Effector memory CD8-positive, alpha-beta T cell (primary cell): ENCODE measurements at regions not wholly inside any gene's neighbourhood (a gene's known extent, or its start where the extent isn't known, plus 50 kb on each side); places are given as distances from the start of the nearest gene placed in this dataset.
A peak's percentile ranks its signal among the peaks of the same experiment; 100 is the strongest.
"Not testable (repeated sequence)": the region's sequence is repeated elsewhere in the genome, so short reads cannot be mapped to it uniquely, and the experiment has no call there.

Experiments
- ATAC-seq: fragments of 150-1000 bp; cut with Tn5 transposase; replicated peaks from 2 replicates; pipeline ENCODE4 v1.10.0; 2021; ENCODE audit warnings: mild to moderate bottlenecking, moderate library complexity
- DNase-seq, 3 experiments: peaks; one replicate each; pipeline ENCODE4 v3.0.0; 2021
- H3K27ac Mint-ChIP-seq, 2 donors: one replicate each; pipeline ENCODE4 v1.8.0; 2022; ENCODE audit warnings: mild to moderate bottlenecking in 2 of 2, mixed read lengths in 2 of 2, moderate library complexity in 2 of 2
- H3K27me3 Mint-ChIP-seq, 2 donors: one replicate each; pipeline ENCODE4 v1.8.0; 2022; ENCODE audit warnings: mixed read lengths in 2 of 2
- H3K36me3 Mint-ChIP-seq: one replicate; pipeline ENCODE4 v1.8.0; 2022; ENCODE audit warnings: mild to moderate bottlenecking, moderate library complexity, mixed read lengths; ENCODE audit not compliant: insufficient read depth
- H3K4me1 Mint-ChIP-seq, 2 donors: one replicate each; pipeline ENCODE4 v1.8.0; 2022; ENCODE audit warnings: low read depth in 2 of 2, mixed read lengths in 2 of 2
- H3K4me3 Mint-ChIP-seq, 2 donors: one replicate each; pipeline ENCODE4 v1.8.0; 2022; ENCODE audit warnings: mild to moderate bottlenecking in 2 of 2, mixed read lengths in 2 of 2, moderate library complexity in 2 of 2
- H3K9me3 Mint-ChIP-seq, 2 donors: one replicate each; pipeline ENCODE4 v1.8.0; 2022; ENCODE audit warnings: mixed read lengths in 2 of 2

DNA sequence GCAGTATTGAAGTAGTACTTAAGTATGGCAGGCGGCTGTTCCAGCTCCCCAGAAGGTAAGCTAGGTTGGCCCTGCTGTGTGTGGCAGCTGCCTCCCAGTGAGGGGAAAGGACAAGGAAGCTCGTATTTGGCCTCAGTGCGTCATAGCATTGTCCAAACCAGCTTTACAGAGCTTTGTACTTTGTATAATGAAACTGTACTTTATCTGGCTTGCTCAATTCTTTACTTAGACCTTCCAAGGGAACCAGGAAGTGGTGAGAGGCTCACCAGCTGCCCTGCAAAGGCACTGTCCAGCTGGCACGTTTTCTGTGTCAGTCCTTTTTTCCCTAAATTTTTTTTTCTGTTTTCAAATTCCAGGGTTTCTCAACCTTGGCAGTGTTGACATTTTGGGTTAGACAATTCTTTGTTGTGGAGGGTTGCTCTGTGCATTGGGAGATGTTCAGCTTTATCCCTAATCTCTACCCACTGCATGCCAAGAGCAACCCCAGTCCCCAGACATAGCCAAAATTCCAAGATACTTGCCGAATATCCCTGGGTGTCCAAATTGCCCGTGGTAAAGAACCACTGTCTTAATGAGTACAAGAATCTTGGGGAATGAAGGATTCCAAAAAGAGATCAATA lies 474.5 kb downstream of the LRRC70 start:
- no peak overlapping the region for H3K4me3 Mint-ChIP-seq
- peaks cover 8 to 14% of the 10 kb centered on the region in 2 donors for H3K9me3 Mint-ChIP-seq
- H3K36me3 Mint-ChIP-seq = no peaks in the 10 kb centered on the region
- ATAC-seq (no peak), DNase-seq (no peak)
- no peak overlapping the region for H3K27ac Mint-ChIP-seq
- H3K4me1 Mint-ChIP-seq = no peaks in the 10 kb centered on the region
- no peaks in the 10 kb centered on the region for H3K27me3 Mint-ChIP-seq

DNA sequence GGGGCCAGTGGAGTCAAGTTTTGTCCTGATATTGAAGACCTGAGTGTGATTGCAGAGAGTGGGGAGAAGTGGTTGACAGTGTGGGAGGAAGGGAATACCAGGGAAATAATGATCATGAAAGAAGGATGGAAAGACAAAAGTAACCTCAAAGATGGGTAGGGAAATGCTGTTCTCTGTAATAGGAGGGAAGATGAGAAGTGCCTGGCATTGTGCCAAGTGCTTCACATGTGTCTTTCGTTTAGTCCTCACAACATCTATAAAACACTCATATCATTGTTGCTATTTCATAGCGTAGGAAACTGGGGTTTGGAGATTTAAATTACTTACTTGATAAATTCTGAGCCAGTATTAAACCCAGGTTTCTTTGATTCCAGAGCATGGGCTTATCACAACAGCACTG lies 472.3 kb downstream of the LRRC70 start:
- H3K4me3 Mint-ChIP-seq = no peak overlapping the region
- DNase-seq (no peak), ATAC-seq (no peak)
- peaks cover 8 to 14% of the 10 kb centered on the region in 2 donors for H3K9me3 Mint-ChIP-seq
- no peaks in the 10 kb centered on the region for H3K36me3 Mint-ChIP-seq
- H3K27me3 Mint-ChIP-seq = no peaks in the 10 kb centered on the region
- no peaks in the 10 kb centered on the region for H3K4me1 Mint-ChIP-seq
- no peak overlapping the region for H3K27ac Mint-ChIP-seq

- ATAC-seq (no peak), DNase-seq (no peak)
- H3K27ac Mint-ChIP-seq = no peak overlapping the region
- no peak overlapping the region for H3K4me3 Mint-ChIP-seq
- H3K4me1 Mint-ChIP-seq = no peaks in the 10 kb centered on the region
- H3K36me3 Mint-ChIP-seq = no peaks in the 10 kb centered on the region
- H3K27me3 Mint-ChIP-seq = no peaks in the 10 kb centered on the region
- H3K9me3 Mint-ChIP-seq = peaks cover 8 to 11% of the 10 kb centered on the region in 2 donors
Measured at GRCh38 chr5:63049935-63050334, 471.3 kb downstream of the LRRC70 start.

DNA sequence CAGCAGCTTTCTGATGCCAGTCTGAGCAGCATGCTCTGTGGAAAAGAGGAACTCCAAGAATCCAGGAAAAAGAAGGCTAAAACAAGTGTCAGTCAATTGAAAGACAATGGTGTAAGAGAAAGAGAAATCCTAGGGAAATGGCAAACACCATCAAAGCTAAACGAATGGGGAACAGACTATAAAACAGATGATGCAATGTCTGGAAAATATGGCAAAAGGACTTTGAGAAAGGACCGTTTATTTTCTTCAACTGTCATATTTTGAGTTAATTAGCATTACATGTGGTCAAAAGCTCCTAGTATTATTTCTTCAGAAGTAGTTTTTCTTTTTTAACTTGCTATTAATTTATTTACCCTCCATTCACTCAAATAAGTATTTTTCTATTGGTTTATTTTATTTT lies 465.2 kb downstream of the LRRC70 start:
- Mint-ChIP-seq H3K27ac (no peak overlapping the region), H3K4me1 (no peaks in the 10 kb centered on the region), H3K36me3 (no peaks in the 10 kb centered on the region), H3K27me3 (no peaks in the 10 kb centered on the region), H3K9me3 (no peaks in the 10 kb centered on the region), H3K4me3 (no peak overlapping the region)
- DNase-seq (no peak), ATAC-seq (no peak)

GRCh38 chr5:63032343-63032742 lies 453.7 kb downstream of the LRRC70 start:
- no peaks in the 10 kb centered on the region for H3K27me3 Mint-ChIP-seq
- ATAC-seq (no peak), DNase-seq (no peak)
- no peaks in the 10 kb centered on the region for H3K36me3 Mint-ChIP-seq
- H3K4me1 Mint-ChIP-seq = no peaks in the 10 kb centered on the region
- H3K27ac Mint-ChIP-seq = no peak overlapping the region
- peaks cover 10 to 23% of the 10 kb centered on the region in 2 donors for H3K9me3 Mint-ChIP-seq
- no peak overlapping the region for H3K4me3 Mint-ChIP-seq

GRCh38 chr5:63029891-63030290 lies 451.3 kb downstream of the LRRC70 start:
- H3K4me1 Mint-ChIP-seq = peaks cover 0 to 3% of the 10 kb centered on the region in 2 donors
- no peak overlapping the region for H3K4me3 Mint-ChIP-seq
- H3K27me3 Mint-ChIP-seq = no peaks in the 10 kb centered on the region
- H3K36me3 Mint-ChIP-seq = no peaks in the 10 kb centered on the region
- DNase-seq = no peak
- ATAC-seq = no peak
- no peak overlapping the region for H3K27ac Mint-ChIP-seq
- H3K9me3 Mint-ChIP-seq = peaks cover 10 to 23% of the 10 kb centered on the region in 2 donors

- DNase-seq (no peak), ATAC-seq (no peak)
- Mint-ChIP-seq H3K4me1 (peaks cover 0 to 3% of the 10 kb centered on the region in 2 donors), H3K27ac (peak overlapping the region in 1 of 2 donors; percentile 48), H3K27me3 (no peaks in the 10 kb centered on the region), H3K4me3 (peak overlapping the region; percentile 45 to 66), H3K9me3 (peaks cover 0 to 4% of the 10 kb centered on the region in 2 donors), H3K36me3 (no peaks in the 10 kb centered on the region)
Measured at GRCh38 chr5:63025679-63026078, 447.1 kb downstream of the LRRC70 start.

GRCh38 chr5:63022403-63022802 lies 443.8 kb downstream of the LRRC70 start:
- Mint-ChIP-seq H3K4me3 (no peak overlapping the region), H3K27ac (no peak overlapping the region), H3K4me1 (peaks cover 0 to 3% of the 10 kb centered on the region in 2 donors), H3K36me3 (no peaks in the 10 kb centered on the region), H3K9me3 (no peaks in the 10 kb centered on the region), H3K27me3 (no peaks in the 10 kb centered on the region)
- DNase-seq (no peak), ATAC-seq (no peak)

DNA sequence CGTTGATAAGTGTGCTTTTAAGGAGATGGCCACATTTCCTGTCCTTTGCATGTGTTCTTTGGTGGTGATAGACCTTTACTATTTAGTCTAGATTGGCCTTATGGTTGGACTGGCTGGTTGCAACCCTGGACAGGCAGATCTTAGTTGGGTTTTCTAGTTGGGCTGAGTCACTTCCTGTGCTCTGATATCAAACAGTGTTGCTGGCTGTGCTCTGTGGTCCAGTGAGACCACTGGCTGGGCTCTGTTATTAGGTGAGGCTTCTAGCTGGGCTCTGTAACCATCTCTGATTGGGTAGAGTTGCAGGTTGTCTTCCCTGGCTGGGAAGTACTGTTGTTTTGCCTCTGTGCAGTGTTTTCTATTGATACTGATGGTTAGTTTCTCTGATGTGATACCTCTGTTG lies 432.5 kb downstream of the LRRC70 start:
- Mint-ChIP-seq H3K36me3 (no peaks in the 10 kb centered on the region), H3K4me3 (no peak overlapping the region), H3K4me1 (no peaks in the 10 kb centered on the region), H3K9me3 (peaks cover 8 to 27% of the 10 kb centered on the region in 2 donors), H3K27ac (no peak overlapping the region), H3K27me3 (no peaks in the 10 kb centered on the region)
- no peak for DNase-seq
- ATAC-seq = no peak

DNA sequence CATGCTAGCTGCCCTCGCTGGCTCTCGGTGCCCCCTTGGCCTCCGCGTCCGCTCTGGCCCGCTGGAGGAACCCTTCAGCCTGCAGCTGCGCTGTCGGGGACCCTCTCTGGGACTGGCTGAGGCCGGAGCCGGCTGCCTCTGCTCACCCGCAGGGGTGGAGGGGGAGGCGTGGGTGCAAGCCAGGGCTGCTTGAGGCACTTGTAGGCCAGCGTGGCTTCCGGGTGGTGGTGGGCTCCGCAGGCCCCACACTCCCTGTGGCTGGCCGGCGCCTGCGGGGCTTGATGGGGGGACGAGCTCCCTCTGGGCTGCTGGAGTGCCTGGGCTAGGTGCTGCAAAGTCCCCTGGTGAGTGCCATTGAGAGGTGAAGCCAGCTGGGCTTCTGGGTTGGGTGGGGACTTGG lies 429.6 kb downstream of the LRRC70 start:
- no peaks in the 10 kb centered on the region for H3K4me1 Mint-ChIP-seq
- no peak overlapping the region for H3K4me3 Mint-ChIP-seq
- no peak overlapping the region for H3K27ac Mint-ChIP-seq
- H3K9me3 Mint-ChIP-seq = peaks cover 8 to 27% of the 10 kb centered on the region in 2 donors
- H3K36me3 Mint-ChIP-seq = peaks cover 3% of the 10 kb centered on the region
- ATAC-seq = no peak
- H3K27me3 Mint-ChIP-seq = no peaks in the 10 kb centered on the region
- no peak for DNase-seq

DNA sequence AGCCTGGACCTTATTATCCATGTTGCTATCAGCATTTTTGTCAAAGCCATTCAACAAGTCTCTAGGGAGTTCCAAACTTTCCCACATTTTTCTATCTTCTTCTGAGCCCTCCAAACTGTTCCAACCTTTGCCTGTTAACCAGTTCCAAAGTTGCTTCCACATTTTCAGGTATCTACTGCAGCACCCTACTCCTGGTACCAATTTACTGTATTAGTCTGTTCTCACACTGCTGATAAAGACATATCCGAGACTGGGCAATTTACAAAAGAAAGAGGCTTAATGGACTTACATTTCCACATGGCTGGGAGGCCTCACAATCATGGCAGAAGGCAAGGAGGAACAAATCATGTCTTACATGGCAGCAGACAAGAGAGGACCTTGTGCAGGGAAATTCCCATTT lies 416.2 kb downstream of the LRRC70 start:
- H3K27me3 Mint-ChIP-seq, H3K27ac Mint-ChIP-seq, H3K4me3 Mint-ChIP-seq, H3K4me1 Mint-ChIP-seq, H3K36me3 Mint-ChIP-seq, ATAC-seq, DNase-seq: not testable (repeated sequence)
- H3K9me3 Mint-ChIP-seq = peaks cover 11 to 21% of the 10 kb centered on the region in 2 donors

- no peak overlapping the region for H3K27ac Mint-ChIP-seq
- H3K9me3 Mint-ChIP-seq = peaks cover 5 to 28% of the 10 kb centered on the region in 2 donors
- DNase-seq (no peak), ATAC-seq (no peak)
- H3K4me1 Mint-ChIP-seq = no peaks in the 10 kb centered on the region
- no peaks in the 10 kb centered on the region for H3K27me3 Mint-ChIP-seq
- H3K36me3 Mint-ChIP-seq = no peaks in the 10 kb centered on the region
- H3K4me3 Mint-ChIP-seq = no peak overlapping the region
Measured at GRCh38 chr5:62985749-62986148, 407.1 kb downstream of the LRRC70 start.

GRCh38 chr5:62982348-62982747 lies 403.7 kb downstream of the LRRC70 start:
- Mint-ChIP-seq H3K9me3 (peaks cover 3 to 21% of the 10 kb centered on the region in 2 donors), H3K4me3 (no peak overlapping the region), H3K4me1 (no peaks in the 10 kb centered on the region), H3K36me3 (no peaks in the 10 kb centered on the region), H3K27me3 (no peaks in the 10 kb centered on the region), H3K27ac (no peak overlapping the region)
- no peak for DNase-seq
- no peak for ATAC-seq

GRCh38 chr5:62980884-62981283 lies 402.3 kb downstream of the LRRC70 start:
- DNase-seq = no peak
- no peaks in the 10 kb centered on the region for H3K36me3 Mint-ChIP-seq
- H3K4me3 Mint-ChIP-seq = no peak overlapping the region
- H3K27me3 Mint-ChIP-seq = no peaks in the 10 kb centered on the region
- H3K9me3 Mint-ChIP-seq = peaks cover 3 to 14% of the 10 kb centered on the region in 2 donors
- H3K27ac Mint-ChIP-seq = no peak overlapping the region
- no peaks in the 10 kb centered on the region for H3K4me1 Mint-ChIP-seq
- ATAC-seq = no peak

GRCh38 chr5:62979472-62979871 lies 400.9 kb downstream of the LRRC70 start:
- ATAC-seq (no peak), DNase-seq (no peak)
- H3K27ac Mint-ChIP-seq = no peak overlapping the region
- no peaks in the 10 kb centered on the region for H3K36me3 Mint-ChIP-seq
- no peak overlapping the region for H3K4me3 Mint-ChIP-seq
- H3K27me3 Mint-ChIP-seq = no peaks in the 10 kb centered on the region
- no peaks in the 10 kb centered on the region for H3K4me1 Mint-ChIP-seq
- peaks cover 3 to 16% of the 10 kb centered on the region in 2 donors for H3K9me3 Mint-ChIP-seq
